ENCODE measurements at regions not wholly inside any gene's neighbourhood (a gene's known extent, or its start where the extent isn't known, plus 50 kb on each side); places are given as distances from the start of the nearest gene placed in this dataset.

DNA sequence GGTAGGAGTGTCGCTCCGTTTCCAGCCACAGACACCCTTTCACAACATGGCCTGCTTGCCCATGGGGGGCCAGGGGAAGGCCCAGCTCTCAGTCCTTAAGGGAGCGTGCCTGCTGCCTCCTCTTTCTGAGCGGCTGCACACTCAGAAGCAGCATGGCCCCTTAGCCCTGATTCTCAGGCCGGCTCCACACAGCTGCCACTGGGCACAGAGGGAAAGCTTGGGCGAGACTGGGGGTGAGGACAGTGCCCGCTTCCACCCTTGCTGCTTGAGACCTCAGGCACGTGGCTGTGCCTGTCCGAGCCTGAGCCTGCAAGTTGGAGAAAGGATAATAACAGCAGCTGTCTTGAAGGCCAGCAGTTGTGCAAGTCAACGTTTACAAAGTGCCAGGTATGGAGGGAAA is 416.3 kb downstream of the SHANK2 start:
- no peak for DNase-seq

GRCh38 chr11:70838198-70838597 is 414.2 kb downstream of the SHANK2 start:
- no peak for DNase-seq

GRCh38 chr11:70839851-70840250 is 412.5 kb downstream of the SHANK2 start:
- DNase-seq, result no peak

- DNase-seq, result no peak
Observed at GRCh38 chr11:70841264-70841663, 411.1 kb downstream of the SHANK2 start.

DNA sequence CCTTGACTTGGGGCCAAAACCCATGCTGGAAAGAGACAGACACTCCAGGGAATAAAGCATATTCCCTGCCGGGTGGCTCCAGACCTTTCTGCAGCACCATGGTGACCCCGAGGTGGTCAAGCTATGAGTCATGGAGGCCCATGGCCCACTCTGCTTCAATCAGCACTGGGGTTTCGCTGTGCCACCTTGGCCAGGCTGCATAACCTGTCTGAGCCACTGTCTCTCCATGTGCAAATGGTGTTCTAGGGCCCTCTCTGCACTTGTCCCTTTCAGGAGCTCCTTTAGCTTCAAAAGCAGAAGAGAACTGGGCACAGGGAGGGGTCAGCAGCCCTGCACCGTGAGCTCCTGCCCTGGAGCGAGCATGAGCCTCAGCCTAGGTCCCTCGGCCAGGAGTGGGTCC is 410.1 kb downstream of the SHANK2 start:
- no peak for DNase-seq

GRCh38 chr11:70842701-70843100 is 409.7 kb downstream of the SHANK2 start:
- no peak for DNase-seq

DNA sequence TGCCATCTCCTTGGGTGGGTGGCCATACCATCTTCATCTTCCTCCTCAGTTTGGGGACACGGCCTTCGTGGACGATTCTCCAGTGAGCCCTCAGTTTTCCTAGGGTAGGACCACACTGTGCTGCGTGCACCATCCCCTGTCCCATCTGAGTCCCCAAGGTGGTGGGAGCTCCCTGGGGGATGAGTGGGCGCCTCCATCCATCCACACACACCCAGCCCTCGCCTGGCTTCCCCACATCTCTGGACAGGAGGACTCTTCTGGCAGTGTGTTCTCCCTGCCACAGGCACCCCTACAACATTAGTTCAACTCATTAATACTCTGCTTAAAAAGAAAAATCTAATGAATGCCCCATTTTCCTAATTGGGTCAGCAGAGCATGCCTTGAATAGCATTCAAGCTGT is 408.5 kb downstream of the SHANK2 start:
- DNase-seq, result no peak

DNA sequence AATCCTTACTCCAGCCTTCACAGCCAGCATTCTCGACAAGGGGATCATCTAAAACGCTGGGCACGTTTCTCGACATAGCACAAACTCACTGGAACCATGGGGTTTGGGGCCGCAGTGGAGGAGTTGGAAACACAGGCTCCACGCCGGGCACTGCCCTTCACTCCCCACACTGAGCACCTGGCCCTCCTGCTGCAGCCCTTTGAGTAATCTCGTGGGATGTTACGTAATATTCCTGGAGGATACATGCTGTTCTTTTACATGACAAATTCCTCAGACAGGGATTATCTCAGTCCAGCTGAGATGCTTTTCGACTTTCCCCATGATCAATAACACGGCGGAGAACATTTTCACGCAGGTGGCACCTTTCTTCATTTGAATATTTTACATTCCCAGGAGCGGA is 408.0 kb downstream of the SHANK2 start:
- no peak for DNase-seq

GRCh38 chr11:70845591-70846041 is 406.8 kb downstream of the SHANK2 start:
- DNase-seq, result no peak

DNA sequence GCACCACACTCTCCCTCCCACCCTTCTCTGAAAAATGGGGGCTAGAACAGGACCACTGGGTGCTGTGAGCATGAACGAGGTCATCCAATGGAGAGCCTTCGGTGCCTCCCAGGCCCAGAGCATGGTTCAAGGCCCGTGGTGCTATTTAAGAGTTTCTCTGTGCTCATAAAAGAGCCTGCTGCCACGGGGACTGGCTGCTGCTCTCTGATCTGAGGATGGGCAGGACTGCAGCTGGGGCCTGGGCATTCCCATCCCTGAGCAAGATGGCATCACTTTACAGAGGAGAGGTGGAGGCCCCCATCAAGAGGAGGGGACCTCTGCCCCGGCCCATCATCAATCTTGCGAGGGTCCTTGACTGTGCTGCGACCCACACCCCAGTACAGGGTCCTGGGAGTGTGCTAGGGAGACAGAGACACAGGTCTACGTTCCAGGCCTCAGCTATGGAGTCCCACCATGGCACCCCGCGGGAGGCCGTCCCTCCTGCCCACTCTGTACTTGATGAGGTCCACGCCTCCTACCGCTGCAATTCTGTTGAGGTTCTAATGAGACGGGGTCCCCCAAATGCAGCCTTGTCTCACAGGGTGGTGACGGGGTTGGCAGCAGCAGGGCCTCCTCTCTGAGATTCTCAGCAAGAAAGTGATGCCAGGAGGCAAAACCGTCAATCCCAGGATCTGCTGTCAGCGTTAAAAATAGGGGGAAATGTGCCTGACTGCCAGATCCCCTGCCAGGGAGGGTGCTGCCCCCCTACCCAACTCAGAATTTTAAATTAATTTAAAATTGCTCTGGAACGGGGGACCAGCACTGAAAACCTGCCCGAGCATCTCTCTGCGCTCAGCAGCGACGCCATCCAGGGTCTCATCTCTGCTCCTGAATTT is 405.4 kb downstream of the SHANK2 start:
- no peak for DNase-seq

GRCh38 chr11:70848243-70848750 is 404.1 kb downstream of the SHANK2 start:
- no peak for DNase-seq

- no peak for DNase-seq
Observed at GRCh38 chr11:70849031-70849430, 403.3 kb downstream of the SHANK2 start.

DNA sequence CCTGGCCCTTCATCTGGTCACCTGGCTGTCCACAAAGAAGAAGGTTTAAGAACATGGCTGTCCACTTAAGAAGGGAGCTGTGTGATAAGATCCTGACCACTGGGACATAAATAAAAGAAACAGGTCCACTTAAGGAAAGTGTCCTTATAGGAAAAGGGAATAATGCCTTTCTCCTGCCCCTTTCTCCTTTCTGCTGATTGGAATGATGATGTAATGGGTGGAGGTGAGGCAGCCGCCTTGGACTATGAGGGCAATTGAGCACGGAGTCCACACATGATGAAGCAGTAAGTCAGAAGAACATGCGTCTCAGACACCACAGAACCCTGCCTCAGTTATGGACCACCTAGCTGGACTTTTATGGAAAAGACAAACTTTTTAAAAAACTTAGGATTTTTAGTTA is 401.1 kb downstream of the SHANK2 start:
- DNase-seq, result no peak

GRCh38 chr11:70851907-70852306 is 400.5 kb downstream of the SHANK2 start:
- DNase-seq, result no peak

GRCh38 chr11:70853068-70853769 is 399.2 kb downstream of the SHANK2 start:
- DNase-seq, result no peak

- no peak for DNase-seq
Observed at GRCh38 chr11:70853770-70854108, 398.6 kb downstream of the SHANK2 start.

DNA sequence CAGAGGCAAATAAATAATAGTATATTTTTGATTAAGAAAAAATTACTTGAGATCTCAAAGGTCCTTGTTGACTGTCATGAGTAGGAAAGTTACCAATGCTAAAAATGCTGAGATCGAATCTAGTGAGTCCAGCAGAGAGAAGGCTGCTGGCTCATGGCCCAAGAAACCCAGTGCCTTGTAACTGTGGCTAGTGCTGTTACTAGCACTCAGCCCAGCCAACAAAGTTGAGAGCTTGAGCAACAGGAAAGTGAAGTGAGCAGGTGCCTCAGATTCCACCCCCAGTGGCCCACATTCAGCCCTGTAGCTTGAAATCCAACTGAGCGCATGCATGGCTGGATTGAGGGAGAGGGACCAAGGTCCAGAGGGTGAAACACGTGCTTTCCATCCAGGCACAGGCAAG is 398.2 kb downstream of the SHANK2 start:
- no peak for DNase-seq

DNA sequence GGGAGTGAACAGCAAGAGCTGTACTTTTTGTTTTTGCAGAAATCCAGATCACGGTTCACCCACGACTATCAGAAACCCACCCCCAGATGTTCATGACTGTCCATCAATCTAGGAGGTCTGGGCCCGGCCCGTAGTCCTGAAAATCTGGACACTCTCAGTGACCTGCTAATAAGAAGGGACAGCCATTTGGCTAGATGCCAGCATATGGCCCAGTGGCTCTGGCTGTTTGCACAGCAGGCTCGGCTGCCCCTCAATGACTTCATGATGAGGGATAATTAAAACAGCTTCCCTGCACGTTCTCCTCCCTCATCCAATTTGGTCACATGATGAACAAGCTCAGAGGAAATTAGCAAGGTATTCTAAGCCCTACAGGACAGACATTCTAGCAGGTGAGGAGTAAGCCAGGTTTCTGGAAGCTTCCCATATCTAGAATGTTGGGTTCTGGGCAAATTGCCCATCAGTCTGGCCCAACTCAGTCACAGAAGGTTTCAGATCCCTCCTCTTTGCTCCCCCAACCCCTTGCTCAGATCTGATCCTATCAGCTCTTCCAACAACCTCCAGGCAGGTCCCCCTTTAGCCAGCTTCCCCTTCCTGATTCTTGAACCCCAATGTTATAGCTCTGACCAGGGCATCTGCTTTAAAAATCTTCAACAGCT is 397.3 kb downstream of the SHANK2 start:
- no peak for DNase-seq

DNA sequence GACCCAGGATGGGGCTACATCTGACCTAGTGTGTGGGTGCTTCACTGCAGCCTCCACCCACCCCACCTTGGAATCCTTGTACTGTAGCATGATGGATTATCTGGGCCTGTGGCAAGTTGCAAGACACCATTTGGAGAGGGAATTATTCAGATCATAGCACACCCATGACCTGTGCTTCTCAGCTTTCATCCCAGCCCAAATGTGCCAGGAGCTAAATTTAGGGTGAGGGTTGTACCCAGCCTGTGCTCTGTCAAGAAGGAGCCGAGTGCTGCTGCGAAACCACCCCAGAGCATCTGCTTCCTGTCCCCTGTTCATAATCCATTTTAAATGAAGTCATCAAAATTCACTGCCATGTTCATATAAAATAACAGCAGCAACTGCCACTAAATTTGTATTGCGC is 394.5 kb downstream of the SHANK2 start:
- no peak for DNase-seq

GRCh38 chr11:70859180-70859579 is 393.2 kb downstream of the SHANK2 start:
- no peak for DNase-seq

- DNase-seq, result no peak
Observed at GRCh38 chr11:70860888-70861287, 391.5 kb downstream of the SHANK2 start.

GRCh38 chr11:70861559-70861958 is 390.8 kb downstream of the SHANK2 start:
- DNase-seq, result no peak

GRCh38 chr11:70862093-70862492 is 390.3 kb downstream of the SHANK2 start:
- no peak for DNase-seq

- DNase-seq, result no peak
Observed at GRCh38 chr11:70863186-70863585, 389.2 kb downstream of the SHANK2 start.
